ENCODE measurements at regions not wholly inside any gene's neighbourhood (a gene's known extent, or its start where the extent isn't known, plus 50 kb on each side); places are given as distances from the start of the nearest gene placed in this dataset.

- Histone ChIP-seq H3K4me1 (ENCODE audit: control insufficient read depth, low read length) (no peaks in the 10 kb centered on the region), H3K79me2 (ENCODE audit: control insufficient read depth, low read length) (no peaks in the 10 kb centered on the region), H3K9me3 (ENCODE audit: control insufficient read depth, insufficient read depth, low read length) (no peaks in the 10 kb centered on the region), H3K27ac (ENCODE audit: low read depth, low read length) (no peak overlapping the region), H3K27me3 (ENCODE audit: control insufficient read depth, low read length) (peaks cover 11% of the 10 kb centered on the region), H3K4me2 (ENCODE audit: low read length) (no peak overlapping the region), H4K20me1 (ENCODE audit: control insufficient read depth, insufficient read depth, low read depth, low read length) (no peaks in the 10 kb centered on the region), H3K36me3 (ENCODE audit: control insufficient read depth, low read length) (no peaks in the 10 kb centered on the region), H3K4me3 (ENCODE audit: low read length) (no peak overlapping the region), H3K9me2 (replicated peaks; ENCODE audit: control insufficient read depth, low read length) (no peaks in the 10 kb centered on the region), H3F3A (ENCODE audit: control insufficient read depth, insufficient read depth) (no peaks in the 10 kb centered on the region)
- TF ChIP-seq EZH2phosphoT487 (IDR thresholded peaks at IDR 0.05; ENCODE audit: borderline replicate concordance, low read length) (no peak), CTCF (IDR thresholded peaks at IDR 0.05; ENCODE audit: low read depth, low read length, poor library complexity, severe bottlenecking) (no peak)
These were observed 345.4 kb downstream of the BUD13 start for GRCh38 chr11:116427337-116427902.

- no peaks in the 10 kb centered on the region for H3K79me2 ChIP-seq (ENCODE audit: control insufficient read depth, low read length)
- no peaks in the 10 kb centered on the region for H3F3A ChIP-seq (ENCODE audit: control insufficient read depth, insufficient read depth)
- no peak overlapping the region for H3K4me2 ChIP-seq (ENCODE audit: low read length)
- no peaks in the 10 kb centered on the region for H4K20me1 ChIP-seq (ENCODE audit: control insufficient read depth, insufficient read depth, low read depth, low read length)
- peaks cover 11% of the 10 kb centered on the region for H3K27me3 ChIP-seq (ENCODE audit: control insufficient read depth, low read length)
- H3K4me1 ChIP-seq (ENCODE audit: control insufficient read depth, low read length): no peaks in the 10 kb centered on the region
- no peak for TF ChIP-seq EZH2phosphoT487 (IDR thresholded peaks at IDR 0.05; ENCODE audit: borderline replicate concordance, low read length)
- no peak for TF ChIP-seq CTCF (IDR thresholded peaks at IDR 0.05; ENCODE audit: low read depth, low read length, poor library complexity, severe bottlenecking)
- H3K9me3 ChIP-seq (ENCODE audit: control insufficient read depth, insufficient read depth, low read length): no peaks in the 10 kb centered on the region
- H3K4me3 ChIP-seq (ENCODE audit: low read length): no peak overlapping the region
- no peak overlapping the region for H3K27ac ChIP-seq (ENCODE audit: low read depth, low read length)
- H3K36me3 ChIP-seq (ENCODE audit: control insufficient read depth, low read length): no peaks in the 10 kb centered on the region
- no peaks in the 10 kb centered on the region for H3K9me2 ChIP-seq (replicated peaks; ENCODE audit: control insufficient read depth, low read length)
These were observed 346.0 kb downstream of the BUD13 start for GRCh38 chr11:116426761-116427160.

DNA sequence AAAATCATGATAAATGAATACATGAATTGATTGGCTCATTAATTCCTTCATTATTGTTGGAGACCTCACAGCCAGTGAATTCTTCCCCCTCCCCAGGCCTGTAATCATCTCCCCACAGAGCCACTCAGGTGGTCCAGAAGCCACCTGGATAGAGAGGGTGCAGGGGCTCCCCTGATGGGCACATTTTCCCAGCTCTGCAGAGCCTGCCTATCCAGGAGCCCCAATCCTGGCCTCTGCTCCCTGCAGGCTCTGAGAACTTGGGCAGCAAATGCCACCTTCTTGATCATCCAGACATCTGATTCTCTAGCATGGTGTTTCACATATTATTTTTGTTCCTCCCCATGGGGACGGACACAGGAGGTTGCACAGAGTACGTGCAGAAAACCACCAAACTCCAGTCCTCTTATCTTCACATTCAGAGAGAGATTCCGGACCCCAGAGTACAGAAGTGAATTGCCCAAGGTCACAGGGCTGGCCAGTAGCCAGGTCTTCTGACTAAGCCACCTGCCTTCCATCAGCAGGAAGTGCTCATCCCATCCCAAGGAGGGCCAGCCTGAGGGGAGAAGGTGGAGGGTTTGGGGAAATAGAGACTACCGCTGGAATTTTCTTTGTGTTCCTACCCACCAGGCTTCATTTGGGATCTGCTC lies 348.0 kb downstream of the BUD13 start:
- no peaks in the 10 kb centered on the region for H3K9me2 ChIP-seq (replicated peaks; ENCODE audit: control insufficient read depth, low read length)
- H3K4me3 ChIP-seq (ENCODE audit: low read length): no peak overlapping the region
- no peaks in the 10 kb centered on the region for H3K4me1 ChIP-seq (ENCODE audit: control insufficient read depth, low read length)
- H3K27ac ChIP-seq (ENCODE audit: low read depth, low read length): no peak overlapping the region
- no peaks in the 10 kb centered on the region for H3K9me3 ChIP-seq (ENCODE audit: control insufficient read depth, insufficient read depth, low read length)
- no peaks in the 10 kb centered on the region for H3K79me2 ChIP-seq (ENCODE audit: control insufficient read depth, low read length)
- no peak for TF ChIP-seq EZH2phosphoT487 (IDR thresholded peaks at IDR 0.05; ENCODE audit: borderline replicate concordance, low read length)
- H4K20me1 ChIP-seq (ENCODE audit: control insufficient read depth, insufficient read depth, low read depth, low read length): no peaks in the 10 kb centered on the region
- H3F3A ChIP-seq (ENCODE audit: control insufficient read depth, insufficient read depth): no peaks in the 10 kb centered on the region
- peaks cover 11% of the 10 kb centered on the region for H3K27me3 ChIP-seq (ENCODE audit: control insufficient read depth, low read length)
- no peak overlapping the region for H3K4me2 ChIP-seq (ENCODE audit: low read length)
- H3K36me3 ChIP-seq (ENCODE audit: control insufficient read depth, low read length): no peaks in the 10 kb centered on the region

DNA sequence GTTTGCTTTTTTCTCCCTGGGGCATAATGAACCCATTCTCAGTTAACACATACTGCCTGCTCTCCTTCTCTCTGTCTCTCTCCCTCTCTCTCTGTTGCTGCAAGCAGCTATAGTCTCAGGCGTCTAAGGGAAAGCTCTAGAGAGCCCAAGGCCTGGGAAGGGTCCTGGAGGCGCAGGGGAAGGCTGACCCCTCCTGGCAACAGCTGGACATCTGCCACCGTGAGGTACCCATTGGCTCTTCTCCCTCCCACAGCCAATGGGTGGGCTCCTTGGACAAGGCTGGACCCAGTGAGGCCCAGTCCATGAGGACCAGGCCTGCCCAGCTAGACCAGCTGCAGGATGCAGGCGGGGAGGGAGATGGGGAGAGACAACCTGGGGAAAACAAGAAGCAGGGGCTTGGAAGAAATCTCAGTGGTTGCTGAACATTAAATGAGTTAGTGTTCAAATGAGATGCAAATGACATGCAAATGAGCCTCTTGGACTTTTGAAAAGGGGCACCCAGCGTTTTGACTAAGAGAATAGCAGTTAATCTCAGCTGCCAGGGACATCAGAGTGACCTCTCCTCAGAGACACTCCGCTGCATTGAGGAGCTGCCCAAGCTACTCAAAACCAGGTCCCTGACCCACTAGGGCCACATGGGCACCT lies 349.7 kb downstream of the BUD13 start:
- Histone ChIP-seq H3K9me3 (ENCODE audit: control insufficient read depth, insufficient read depth, low read length) (no peaks in the 10 kb centered on the region), H3K4me1 (ENCODE audit: control insufficient read depth, low read length) (no peaks in the 10 kb centered on the region), H3K79me2 (ENCODE audit: control insufficient read depth, low read length) (no peaks in the 10 kb centered on the region), H4K20me1 (ENCODE audit: control insufficient read depth, insufficient read depth, low read depth, low read length) (no peaks in the 10 kb centered on the region), H3K4me2 (ENCODE audit: low read length) (no peak overlapping the region), H3K4me3 (ENCODE audit: low read length) (no peak overlapping the region), H3K36me3 (ENCODE audit: control insufficient read depth, low read length) (no peaks in the 10 kb centered on the region), H3K9me2 (replicated peaks; ENCODE audit: control insufficient read depth, low read length) (no peaks in the 10 kb centered on the region), H3F3A (ENCODE audit: control insufficient read depth, insufficient read depth) (no peaks in the 10 kb centered on the region), H3K27me3 (ENCODE audit: control insufficient read depth, low read length) (peaks cover 7% of the 10 kb centered on the region), H3K27ac (ENCODE audit: low read depth, low read length) (no peak overlapping the region)
- no peak for TF ChIP-seq EZH2phosphoT487 (IDR thresholded peaks at IDR 0.05; ENCODE audit: borderline replicate concordance, low read length)
- no peak for TF ChIP-seq CTCF (IDR thresholded peaks at IDR 0.05; ENCODE audit: low read depth, low read length, poor library complexity, severe bottlenecking)

All from DOHH2 (cell line).